ENCODE measurements at regions not wholly inside any gene's neighbourhood (a gene's known extent, or its start where the extent isn't known, plus 50 kb on each side); places are given as distances from the start of the nearest gene placed in this dataset.
"Not testable (repeated sequence)": the region's sequence is repeated elsewhere in the genome, so short reads cannot be mapped to it uniquely, and the experiment has no call there.

DNA sequence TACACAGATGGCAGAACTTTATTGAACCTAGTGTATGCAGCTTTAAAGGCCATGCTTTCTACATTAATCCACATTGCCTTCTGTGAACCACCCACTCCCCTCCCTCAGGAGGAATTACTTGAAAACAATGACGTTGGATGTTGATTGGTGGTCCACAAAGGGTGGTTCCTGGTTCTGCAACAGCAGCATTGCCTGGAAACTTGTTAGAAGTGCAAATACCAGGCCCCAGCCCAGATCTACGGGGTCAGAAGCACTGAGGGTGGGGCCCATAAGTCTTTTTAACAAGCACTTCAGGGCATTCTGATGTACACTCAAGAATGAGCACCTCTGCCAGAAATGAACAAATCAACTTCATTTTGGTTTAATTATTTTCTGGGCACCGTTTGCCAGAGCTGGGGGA lies 91.0 kb downstream of the ISX start:
- TF ChIP-seq, protein P1, sequence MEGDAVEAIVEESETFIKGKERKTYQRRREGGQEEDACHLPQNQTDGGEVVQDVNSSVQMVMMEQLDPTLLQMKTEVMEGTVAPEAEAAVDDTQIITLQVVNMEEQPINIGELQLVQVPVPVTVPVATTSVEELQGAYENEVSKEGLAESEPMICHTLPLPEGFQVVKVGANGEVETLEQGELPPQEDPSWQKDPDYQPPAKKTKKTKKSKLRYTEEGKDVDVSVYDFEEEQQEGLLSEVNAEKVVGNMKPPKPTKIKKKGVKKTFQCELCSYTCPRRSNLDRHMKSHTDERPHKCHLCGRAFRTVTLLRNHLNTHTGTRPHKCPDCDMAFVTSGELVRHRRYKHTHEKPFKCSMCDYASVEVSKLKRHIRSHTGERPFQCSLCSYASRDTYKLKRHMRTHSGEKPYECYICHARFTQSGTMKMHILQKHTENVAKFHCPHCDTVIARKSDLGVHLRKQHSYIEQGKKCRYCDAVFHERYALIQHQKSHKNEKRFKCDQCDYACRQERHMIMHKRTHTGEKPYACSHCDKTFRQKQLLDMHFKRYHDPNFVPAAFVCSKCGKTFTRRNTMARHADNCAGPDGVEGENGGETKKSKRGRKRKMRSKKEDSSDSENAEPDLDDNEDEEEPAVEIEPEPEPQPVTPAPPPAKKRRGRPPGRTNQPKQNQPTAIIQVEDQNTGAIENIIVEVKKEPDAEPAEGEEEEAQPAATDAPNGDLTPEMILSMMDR (IDR thresholded peaks at IDR 0.05): no peak
- no peak for TF ChIP-seq POLR2A (IDR thresholded peaks at IDR 0.05)
- Histone ChIP-seq H3K4me1 (replicated peaks in 1 of 2) (no peaks in the 10 kb centered on the region), H3K27me3 (peaks cover 10% of the 10 kb centered on the region), H3K4me3 (no peak overlapping the region), H3K36me3 (replicated peaks in 1 of 2) (no peaks in the 10 kb centered on the region), H3K27ac (no peak overlapping the region), H3K9me3 (replicated peaks in 1 of 3) (no peaks in the 10 kb centered on the region)
- no peak for DNase-seq
- 42 to 57% (median 52%) methylated on average over 3 of the region's 3 CpGs for WGBS, 4 donors
- intact Hi-C loops (cut with DNase I): no loop called here

DNA sequence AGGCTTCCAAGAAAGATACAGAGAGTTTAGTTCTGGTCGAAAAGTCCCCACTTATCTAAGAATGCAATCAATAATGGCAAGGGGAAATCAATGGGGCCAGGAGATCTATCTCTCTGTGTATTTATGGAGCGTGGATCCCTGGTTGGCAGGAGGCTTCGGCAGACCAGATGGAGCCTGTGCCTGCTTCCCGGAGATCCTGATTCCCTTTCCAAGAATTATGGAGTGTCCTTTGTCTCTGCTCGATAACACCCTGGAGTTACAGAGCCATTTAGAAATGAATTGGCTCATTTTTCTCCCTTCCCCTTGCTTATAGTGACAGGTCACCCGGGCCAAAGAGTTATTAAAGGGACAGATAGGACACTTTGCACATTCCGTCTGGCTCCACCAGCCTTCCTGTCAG lies 92.4 kb downstream of the ISX start:
- Histone ChIP-seq H3K27ac (no peak overlapping the region), H3K4me3 (no peak overlapping the region), H3K4me1 (replicated peaks in 1 of 2) (no peaks in the 10 kb centered on the region), H3K36me3 (replicated peaks in 1 of 2) (no peaks in the 10 kb centered on the region), H3K27me3 (peaks cover 10% of the 10 kb centered on the region), H3K9me3 (replicated peaks in 1 of 3) (no peaks in the 10 kb centered on the region)
- intact Hi-C loops (cut with DNase I): no loop called here
- TF ChIP-seq, protein P1 (IDR thresholded peaks at IDR 0.05): no peak
- TF ChIP-seq POLR2A (IDR thresholded peaks at IDR 0.05): no peak
- DNase-seq: peak in 2 of 7 donors; percentile 4 to 35
- WGBS, 4 donors: 22 to 39% (median 38%) methylated on average over 6 to 7 of the region's 7 CpGs

DNA sequence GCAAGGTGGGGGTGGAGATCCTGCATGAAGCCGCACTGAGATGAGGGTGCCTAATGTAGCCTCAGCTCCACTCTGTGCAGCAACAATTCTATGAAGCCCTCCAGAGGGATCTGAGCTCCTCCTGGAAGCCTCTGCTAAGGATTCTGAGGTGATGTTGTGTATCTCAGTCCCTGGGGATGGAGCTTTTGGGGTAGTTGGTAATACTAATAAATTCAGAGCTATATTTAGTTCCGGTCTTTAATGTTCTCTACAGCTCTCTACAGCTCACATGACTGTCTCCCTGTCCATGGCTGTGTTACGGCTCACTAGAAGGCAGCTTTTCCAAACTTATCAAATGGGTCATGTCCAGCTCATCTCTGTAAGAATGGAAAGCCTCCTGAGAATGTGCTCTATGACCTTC lies 93.4 kb downstream of the ISX start:
- TF ChIP-seq, protein P1 (IDR thresholded peaks at IDR 0.05): no peak
- no peak for TF ChIP-seq POLR2A (IDR thresholded peaks at IDR 0.05)
- 60 to 84% (median 76%) methylated on average over 2 to 3 of the region's 3 CpGs for WGBS, 4 donors
- Histone ChIP-seq H3K27me3 (peaks cover 10% of the 10 kb centered on the region), H3K9me3 (replicated peaks in 1 of 3) (no peaks in the 10 kb centered on the region), H3K4me3 (no peak overlapping the region), H3K27ac (no peak overlapping the region), H3K36me3 (replicated peaks in 1 of 2) (no peaks in the 10 kb centered on the region), H3K4me1 (replicated peaks in 1 of 2) (no peaks in the 10 kb centered on the region)
- DNase-seq: no peak
- intact Hi-C loops (cut with DNase I): no loop called here

DNA sequence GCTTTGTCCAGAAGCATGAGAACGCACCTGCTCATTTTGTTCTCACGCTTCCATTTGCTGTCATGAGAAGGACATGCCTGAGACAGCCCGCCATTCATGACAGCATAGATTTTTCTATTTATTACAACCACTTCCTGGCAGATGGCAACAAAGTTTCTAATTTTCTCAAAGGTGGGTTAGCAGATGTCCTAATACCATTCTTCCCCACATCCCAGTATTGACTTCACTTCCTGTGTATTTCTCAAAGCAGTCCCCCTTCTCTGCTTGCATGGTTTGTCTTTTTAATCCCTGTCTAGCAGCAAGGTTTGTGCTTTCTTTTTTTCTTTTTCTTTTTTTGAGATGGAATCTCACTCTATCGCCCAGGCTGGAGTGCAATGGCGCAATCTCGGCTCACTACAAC lies 94.3 kb downstream of the ISX start:
- intact Hi-C loops (cut with DNase I): no loop called here

DNA sequence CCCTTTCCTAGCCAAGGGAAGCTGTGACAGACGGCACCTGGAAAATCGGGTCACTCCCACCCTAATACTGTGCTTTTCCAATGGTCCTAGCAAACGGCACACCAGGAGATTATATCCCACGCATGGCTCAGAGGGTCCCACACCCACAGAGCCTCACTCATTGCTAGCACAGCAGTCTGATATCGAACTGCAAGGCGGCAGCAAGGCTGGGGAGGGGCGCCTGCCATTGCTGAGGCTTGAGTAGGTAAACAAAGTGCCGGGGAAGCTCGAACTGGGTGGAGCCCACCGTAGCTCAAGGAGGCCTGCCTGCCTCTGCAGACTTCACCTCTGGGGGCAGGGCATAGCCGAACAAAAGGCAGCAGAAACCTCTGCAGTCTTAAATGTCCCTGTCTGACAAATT lies 91.4 kb upstream of the HMGXB4 start:
- H3K36me3 ChIP-seq (replicated peaks in 1 of 2); H3K9me3 ChIP-seq (replicated peaks in 1 of 3); H3K27me3 ChIP-seq; intact Hi-C loops (cut with DNase I); H3K4me1 ChIP-seq (replicated peaks in 1 of 2); H3K4me3 ChIP-seq; H3K27ac ChIP-seq; DNase-seq: not testable (repeated sequence)
- WGBS, 4 donors: 64 to 80% (median 72%) methylated on average over 5 to 11 of the region's 11 CpGs

More for the DNA sequence above, 94.3 kb downstream of the ISX start:
- TF ChIP-seq POLR2A (IDR thresholded peaks at IDR 0.05): no peak
- TF ChIP-seq, protein P1 (IDR thresholded peaks at IDR 0.05): no peak
- Histone ChIP-seq H3K27ac (no peak overlapping the region), H3K4me3 (no peak overlapping the region), H3K4me1 (replicated peaks in 1 of 2) (no peaks in the 10 kb centered on the region), H3K27me3 (peaks cover 8% of the 10 kb centered on the region), H3K36me3 (replicated peaks in 1 of 2) (no peaks in the 10 kb centered on the region), H3K9me3 (replicated peaks in 1 of 3) (no peaks in the 10 kb centered on the region)
- peak in 1 of 7 donors; percentile 15 for DNase-seq
- 86 to 90% (median 87%) methylated on average over 6 of the region's 6 CpGs for WGBS, 4 donors
